Fibroblast of the aortic adventitia (primary cell): ENCODE measurements at regions not wholly inside any gene's neighbourhood (a gene's known extent, or its start where the extent isn't known, plus 50 kb on each side); places are given as distances from the start of the nearest gene placed in this dataset.

Experiments
- DNase-seq: peaks from one replicate; pipeline ENCODE4 v3.0.0-alpha.2; 2010; ENCODE audit warnings: low read depth
- H3K4me3 ChIP-seq: 2 replicates; pipeline ENCODE4 v1.5.1; 2011; ENCODE audit warnings: low read depth, mild to moderate bottlenecking, control low read depth, low read length, moderate library complexity
- CTCF ChIP-seq: IDR thresholded peaks from 2 replicates; pipeline ENCODE4 v1.5.1; 2011; ENCODE audit warnings: mild to moderate bottlenecking, low read length, control low read depth, inconsistent platforms; ENCODE audit not compliant: insufficient read depth

GRCh38 chr6:85396159-85396808 lies 53.6 kb upstream of the NT5E start:
- H3K4me3 ChIP-seq, result no peak overlapping the region
- DNase-seq, result no peak
- TF ChIP-seq CTCF, result no peak

- TF ChIP-seq CTCF, result no peak
- DNase-seq, result no peak
- no peak overlapping the region for H3K4me3 ChIP-seq
Observed at GRCh38 chr6:85395746-85396145, 54.1 kb upstream of the NT5E start.

- H3K4me3 ChIP-seq, result no peak overlapping the region
- peak; percentile 83 for DNase-seq
- TF ChIP-seq CTCF, result no peak
Observed at GRCh38 chr6:85394853-85395538, 54.9 kb upstream of the NT5E start.

- no peak for TF ChIP-seq CTCF
- DNase-seq, result no peak
- no peak overlapping the region for H3K4me3 ChIP-seq
Observed at GRCh38 chr6:85394199-85394598, 55.7 kb upstream of the NT5E start.

- no peak overlapping the region for H3K4me3 ChIP-seq
- no peak for DNase-seq
- no peak for TF ChIP-seq CTCF
Observed at GRCh38 chr6:85392379-85392778, 57.5 kb upstream of the NT5E start.

GRCh38 chr6:85390775-85391174 lies 59.1 kb upstream of the NT5E start:
- DNase-seq, result peak; percentile 66
- no peak for TF ChIP-seq CTCF
- no peak overlapping the region for H3K4me3 ChIP-seq
